ENCODE measurements at regions not wholly inside any gene's neighbourhood (a gene's known extent, or its start where the extent isn't known, plus 50 kb on each side); places are given as distances from the start of the nearest gene placed in this dataset.

DNA sequence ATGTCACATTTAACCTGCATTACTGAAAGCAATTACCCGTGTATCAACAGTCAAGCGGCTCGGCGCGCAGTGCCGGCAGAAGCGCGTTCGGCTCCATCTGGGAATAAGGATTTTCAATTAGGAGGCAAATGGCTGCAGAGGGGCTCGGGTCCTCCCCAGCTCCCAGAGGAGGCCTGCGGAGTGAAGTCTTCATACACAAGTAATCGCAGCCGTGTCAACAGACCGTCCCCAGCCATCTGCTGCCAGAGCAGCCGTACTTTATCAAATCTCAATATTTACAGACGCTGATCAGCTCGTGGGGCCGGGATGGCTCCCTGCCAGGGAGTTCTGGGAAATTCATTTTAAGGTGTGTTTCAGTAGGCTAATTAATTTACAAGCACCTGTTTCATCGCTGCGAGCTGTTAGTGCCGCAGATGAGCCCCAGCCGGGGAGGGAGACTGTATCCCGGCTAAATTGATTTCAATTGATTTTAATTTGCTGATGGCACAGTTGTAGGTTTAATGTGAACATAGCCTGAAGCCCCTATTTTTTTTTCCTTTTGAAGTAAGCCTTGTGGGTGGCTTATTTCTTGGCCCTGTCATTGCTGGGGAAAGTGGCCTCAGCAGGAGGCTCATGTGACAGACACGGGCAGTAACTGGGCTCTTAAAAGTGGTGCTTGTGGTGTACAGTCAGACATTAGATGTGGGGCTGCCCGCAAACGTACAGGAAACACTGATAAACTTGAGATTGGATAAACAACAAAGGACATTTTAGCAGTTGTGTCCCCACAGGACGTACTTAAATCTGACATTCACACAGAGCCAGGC, 252.7 kb downstream of the TEX29 start:
- H3K4me3 ChIP-seq (ENCODE audit: low read depth, low read length) = no peak overlapping the region
- TF ChIP-seq, protein P1, sequence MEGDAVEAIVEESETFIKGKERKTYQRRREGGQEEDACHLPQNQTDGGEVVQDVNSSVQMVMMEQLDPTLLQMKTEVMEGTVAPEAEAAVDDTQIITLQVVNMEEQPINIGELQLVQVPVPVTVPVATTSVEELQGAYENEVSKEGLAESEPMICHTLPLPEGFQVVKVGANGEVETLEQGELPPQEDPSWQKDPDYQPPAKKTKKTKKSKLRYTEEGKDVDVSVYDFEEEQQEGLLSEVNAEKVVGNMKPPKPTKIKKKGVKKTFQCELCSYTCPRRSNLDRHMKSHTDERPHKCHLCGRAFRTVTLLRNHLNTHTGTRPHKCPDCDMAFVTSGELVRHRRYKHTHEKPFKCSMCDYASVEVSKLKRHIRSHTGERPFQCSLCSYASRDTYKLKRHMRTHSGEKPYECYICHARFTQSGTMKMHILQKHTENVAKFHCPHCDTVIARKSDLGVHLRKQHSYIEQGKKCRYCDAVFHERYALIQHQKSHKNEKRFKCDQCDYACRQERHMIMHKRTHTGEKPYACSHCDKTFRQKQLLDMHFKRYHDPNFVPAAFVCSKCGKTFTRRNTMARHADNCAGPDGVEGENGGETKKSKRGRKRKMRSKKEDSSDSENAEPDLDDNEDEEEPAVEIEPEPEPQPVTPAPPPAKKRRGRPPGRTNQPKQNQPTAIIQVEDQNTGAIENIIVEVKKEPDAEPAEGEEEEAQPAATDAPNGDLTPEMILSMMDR (IDR thresholded peaks at IDR 0.05; ENCODE audit: borderline replicate concordance, insufficient read depth, low read depth, low read length) = no peak

DNA sequence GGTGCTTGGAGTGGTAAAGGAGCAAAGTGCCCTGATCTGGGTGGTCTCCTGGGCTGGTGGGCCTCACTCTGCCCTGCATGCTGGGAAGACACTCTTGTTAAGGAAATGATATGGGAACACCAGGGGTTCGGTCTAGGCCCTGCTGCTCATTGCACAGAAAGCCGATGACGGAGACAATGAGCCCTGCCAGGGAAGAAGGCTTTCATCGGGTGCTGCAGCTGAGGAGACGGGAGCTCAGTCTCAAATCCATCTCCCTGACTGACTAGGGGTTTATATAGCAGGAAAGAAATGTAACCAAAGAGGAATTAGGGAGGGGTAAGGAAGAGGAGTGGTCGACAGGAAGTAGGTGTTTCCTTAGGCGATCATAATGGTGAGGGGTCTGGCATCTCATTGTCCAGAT, 253.4 kb downstream of the TEX29 start:
- TF ChIP-seq, protein P1 (IDR thresholded peaks at IDR 0.05; ENCODE audit: borderline replicate concordance, insufficient read depth, low read depth, low read length) = no peak
- H3K4me3 ChIP-seq (ENCODE audit: low read depth, low read length) = no peak overlapping the region

DNA sequence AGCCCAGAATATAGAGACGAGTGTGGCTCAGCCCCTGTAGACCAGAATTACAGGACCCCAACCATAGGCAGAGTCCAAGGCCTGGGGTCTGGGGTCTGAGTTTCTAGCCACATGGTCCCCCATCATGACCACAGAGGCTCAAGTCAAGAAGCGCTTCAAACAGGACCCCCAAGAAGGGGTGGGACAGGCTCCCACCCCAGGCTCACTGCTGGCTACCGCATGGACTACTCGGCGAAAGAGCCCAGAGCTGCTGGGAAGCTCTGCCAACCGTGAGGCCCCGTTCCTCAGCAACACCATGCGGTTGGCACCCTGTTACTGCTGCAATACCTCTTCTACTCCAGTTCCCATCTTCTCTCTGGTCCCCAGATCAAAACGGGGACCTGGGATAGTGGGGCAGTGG, 254.8 kb downstream of the TEX29 start:
- no peak overlapping the region for H3K4me3 ChIP-seq (ENCODE audit: low read depth, low read length)
- TF ChIP-seq, protein P1 (IDR thresholded peaks at IDR 0.05; ENCODE audit: borderline replicate concordance, insufficient read depth, low read depth, low read length) = no peak

DNA sequence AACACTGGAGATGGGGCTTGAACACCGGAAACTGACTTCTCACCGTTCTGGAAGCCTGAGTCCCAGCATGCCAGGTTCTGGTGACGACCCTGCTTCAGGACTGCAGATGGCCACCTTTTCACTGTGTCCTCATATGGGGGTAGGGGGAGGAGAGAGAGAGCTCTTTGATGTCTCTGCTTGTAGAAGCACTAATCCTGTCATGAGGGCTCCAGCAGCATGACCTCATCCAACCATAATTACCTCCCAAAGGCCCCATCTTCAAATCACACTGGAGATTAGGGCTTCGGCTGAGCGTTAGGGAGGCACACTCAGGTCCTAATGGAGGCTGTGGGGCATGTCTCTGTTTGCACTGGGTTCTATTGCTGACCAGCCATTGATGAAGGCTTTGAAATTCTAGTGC, 255.3 kb downstream of the TEX29 start:
- TF ChIP-seq, protein P1 (IDR thresholded peaks at IDR 0.05; ENCODE audit: borderline replicate concordance, insufficient read depth, low read depth, low read length) = no peak
- no peak overlapping the region for H3K4me3 ChIP-seq (ENCODE audit: low read depth, low read length)

DNA sequence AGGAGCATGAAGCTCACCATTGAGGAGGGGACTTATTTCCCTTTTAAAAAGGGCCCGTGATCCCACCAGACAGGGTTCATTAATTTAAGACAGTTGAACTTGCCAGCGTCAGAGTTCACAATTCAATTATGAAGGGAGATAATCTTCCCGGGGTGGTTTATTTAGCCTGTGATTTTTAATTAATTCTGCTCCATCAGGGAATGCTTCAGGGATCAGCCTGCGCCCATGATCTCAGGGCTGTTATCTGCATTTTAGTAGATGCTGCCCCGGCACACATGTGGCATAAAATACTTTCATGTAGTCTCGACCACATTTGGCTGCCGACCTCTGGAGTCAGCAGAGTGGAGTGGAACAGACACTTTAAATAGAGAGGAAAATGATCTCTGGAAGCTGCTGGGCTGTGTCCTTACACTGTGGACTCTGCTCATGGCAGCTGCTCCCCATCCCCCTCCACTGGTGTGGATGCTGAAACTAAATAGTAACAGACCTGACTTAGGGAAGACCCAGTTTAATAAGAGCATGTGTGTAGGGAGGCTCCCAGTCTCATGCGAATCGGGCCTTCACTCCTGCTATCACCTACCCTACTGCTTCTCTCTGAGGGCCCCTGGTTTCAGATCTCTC, 256.9 kb downstream of the TEX29 start:
- TF ChIP-seq, protein P1 (IDR thresholded peaks at IDR 0.05; ENCODE audit: borderline replicate concordance, insufficient read depth, low read depth, low read length) = no peak
- no peak overlapping the region for H3K4me3 ChIP-seq (ENCODE audit: low read depth, low read length)

DNA sequence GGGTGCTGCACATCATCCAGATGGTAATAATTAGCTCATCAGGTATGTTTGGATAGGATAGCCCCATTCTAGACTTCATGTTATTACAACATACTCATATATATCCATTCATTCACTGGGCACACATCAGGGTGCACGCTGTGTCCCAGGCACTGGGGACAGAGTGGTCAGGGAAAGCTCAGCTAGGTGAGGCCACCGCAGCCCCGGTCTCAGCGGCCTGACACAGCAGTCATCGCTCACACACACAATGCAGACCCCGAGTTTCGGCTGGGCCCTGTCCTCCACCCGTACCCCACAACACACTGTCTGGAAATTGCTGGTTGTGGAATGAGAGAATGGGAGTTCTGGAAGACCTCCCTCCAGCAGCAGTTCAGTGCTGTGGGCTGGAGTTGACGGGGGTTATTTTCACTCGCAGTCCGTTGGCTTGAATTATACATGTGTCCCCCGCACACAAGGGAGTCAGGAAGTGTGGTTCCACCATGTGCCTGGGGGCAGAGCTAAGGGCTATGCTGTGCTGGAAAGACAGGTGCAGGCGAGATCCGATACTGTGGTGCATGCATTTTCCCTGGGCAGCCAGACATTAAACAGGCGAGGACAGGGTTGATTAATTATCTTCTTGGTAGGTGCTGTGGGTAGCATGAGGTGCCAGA, 257.6 kb downstream of the TEX29 start:
- H3K4me3 ChIP-seq (ENCODE audit: low read depth, low read length) = no peak overlapping the region
- TF ChIP-seq, protein P1 (IDR thresholded peaks at IDR 0.05; ENCODE audit: borderline replicate concordance, insufficient read depth, low read depth, low read length) = no peak
